ENCODE measurements at regions not wholly inside any gene's neighbourhood (a gene's known extent, or its start where the extent isn't known, plus 50 kb on each side); places are given as distances from the start of the nearest gene placed in this dataset.
"Not testable (repeated sequence)": the region's sequence is repeated elsewhere in the genome, so short reads cannot be mapped to it uniquely, and the experiment has no call there.

GRCh38 chr11:82045748-82046457 lies 687.8 kb downstream of the FAM181B start:
- no peak for DNase-seq

- DNase-seq: no peak
These were observed 690.3 kb downstream of the FAM181B start for GRCh38 chr11:82043316-82043715.

- no peak for DNase-seq
These were observed 691.9 kb downstream of the FAM181B start for GRCh38 chr11:82041764-82042163.

GRCh38 chr11:82038154-82038553 lies 695.5 kb downstream of the FAM181B start:
- DNase-seq: no peak

GRCh38 chr11:82034527-82034926 lies 699.1 kb downstream of the FAM181B start:
- no peak for DNase-seq

- not testable (repeated sequence) for DNase-seq
These were observed 706.3 kb downstream of the FAM181B start for GRCh38 chr11:82027335-82027734.

- no peak for DNase-seq
These were observed 708.9 kb downstream of the FAM181B start for GRCh38 chr11:82024760-82025159.

GRCh38 chr11:82012276-82012675 lies 721.4 kb downstream of the FAM181B start:
- no peak for DNase-seq

GRCh38 chr11:82009133-82009532 lies 724.5 kb downstream of the FAM181B start:
- no peak for DNase-seq

GRCh38 chr11:82007521-82007920 lies 726.1 kb downstream of the FAM181B start:
- no peak for DNase-seq

GRCh38 chr11:82004537-82005213 lies 729.0 kb downstream of the FAM181B start:
- no peak for DNase-seq

GRCh38 chr11:82003671-82004515 lies 729.8 kb downstream of the FAM181B start:
- no peak for DNase-seq

- DNase-seq: no peak
These were observed 730.6 kb downstream of the FAM181B start for GRCh38 chr11:82003024-82003423.

- DNase-seq: no peak
These were observed 737.8 kb downstream of the FAM181B start for GRCh38 chr11:81995889-81996288.

- no peak for DNase-seq
These were observed 739.9 kb downstream of the FAM181B start for GRCh38 chr11:81993755-81994154.

- DNase-seq: no peak
These were observed 742.8 kb downstream of the FAM181B start for GRCh38 chr11:81990659-81991443.

- DNase-seq: no peak
These were observed 744.6 kb downstream of the FAM181B start for GRCh38 chr11:81989093-81989492.

GRCh38 chr11:81987829-81988472 lies 745.7 kb downstream of the FAM181B start:
- DNase-seq: no peak

GRCh38 chr11:81986556-81987161 lies 747.0 kb downstream of the FAM181B start:
- no peak for DNase-seq

- DNase-seq: no peak
These were observed 754.2 kb downstream of the FAM181B start for GRCh38 chr11:81979448-81979847.

- DNase-seq: no peak
These were observed 758.3 kb downstream of the FAM181B start for GRCh38 chr11:81975261-81975900.

Measured in NCI-H1930 (cell line).